ENCODE measurements at regions not wholly inside any gene's neighbourhood (a gene's known extent, or its start where the extent isn't known, plus 50 kb on each side); places are given as distances from the start of the nearest gene placed in this dataset.

DNA sequence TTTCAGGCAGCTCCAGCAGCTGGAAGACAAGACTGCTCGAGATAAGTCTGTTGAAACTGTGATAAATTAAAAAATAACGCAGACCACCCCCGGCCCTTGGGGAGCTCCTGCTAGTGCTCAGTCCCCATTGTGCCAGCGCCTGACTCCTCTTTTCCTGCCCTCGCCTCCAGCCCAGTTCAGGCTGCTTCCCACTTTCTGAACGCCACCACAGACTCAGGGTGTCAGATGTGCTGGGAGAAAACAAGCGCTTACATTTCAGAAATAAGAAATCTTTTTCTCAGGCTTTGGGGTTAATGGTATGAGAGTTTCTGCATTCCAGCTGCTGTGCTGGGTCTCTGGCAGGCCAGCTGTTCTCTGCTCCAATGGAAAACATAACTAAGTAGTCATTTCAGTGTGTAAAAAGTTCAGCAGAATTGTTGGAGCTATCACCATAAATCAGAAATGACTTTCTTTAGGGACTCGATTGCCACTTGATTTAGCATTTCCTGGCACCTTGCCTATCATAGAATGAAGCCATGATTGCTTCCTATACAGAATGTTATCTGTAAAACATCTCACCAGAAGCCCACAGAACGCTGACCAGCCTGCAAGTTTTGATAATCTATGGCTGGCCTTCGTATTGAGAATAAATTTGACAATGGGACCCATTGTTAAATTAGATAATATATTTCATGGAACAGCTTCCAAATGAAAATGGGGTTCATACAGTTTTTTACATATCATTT, 257.0 kb upstream of the ZNF32 start:
- H3K9me3 Mint-ChIP-seq = no peaks in the 10 kb centered on the region
- H3K4me1 ChIP-seq (ENCODE audit: control insufficient read depth, insufficient read depth, low read length) = no peaks in the 10 kb centered on the region
- no peak overlapping the region for H3K27ac ChIP-seq (ENCODE audit: low read length)
- WGBS (ENCODE audit: insufficient coverage) = 29% methylated on average over 10 of the region's 10 CpGs
- ATAC-seq (no peak), DNase-seq (no peak)
- no peak overlapping the region for H3K4me3 ChIP-seq (ENCODE audit: low read length)
- no peaks in the 10 kb centered on the region for H3K36me3 ChIP-seq (ENCODE audit: control insufficient read depth, insufficient read depth, low read length)
- no peaks in the 10 kb centered on the region for H3K4me1 Mint-ChIP-seq
- no peaks in the 10 kb centered on the region for H3K36me3 Mint-ChIP-seq
- H3K27me3 Mint-ChIP-seq (ENCODE audit: low read depth in 2 of 2) = peaks cover 21 to 44% of the 10 kb centered on the region in 2 donors
- H3K27me3 ChIP-seq (ENCODE audit: control insufficient read depth, insufficient read depth, low read length) = peaks cover 3% of the 10 kb centered on the region
- no peak overlapping the region for H3K4me3 Mint-ChIP-seq
- TF ChIP-seq, protein P1, sequence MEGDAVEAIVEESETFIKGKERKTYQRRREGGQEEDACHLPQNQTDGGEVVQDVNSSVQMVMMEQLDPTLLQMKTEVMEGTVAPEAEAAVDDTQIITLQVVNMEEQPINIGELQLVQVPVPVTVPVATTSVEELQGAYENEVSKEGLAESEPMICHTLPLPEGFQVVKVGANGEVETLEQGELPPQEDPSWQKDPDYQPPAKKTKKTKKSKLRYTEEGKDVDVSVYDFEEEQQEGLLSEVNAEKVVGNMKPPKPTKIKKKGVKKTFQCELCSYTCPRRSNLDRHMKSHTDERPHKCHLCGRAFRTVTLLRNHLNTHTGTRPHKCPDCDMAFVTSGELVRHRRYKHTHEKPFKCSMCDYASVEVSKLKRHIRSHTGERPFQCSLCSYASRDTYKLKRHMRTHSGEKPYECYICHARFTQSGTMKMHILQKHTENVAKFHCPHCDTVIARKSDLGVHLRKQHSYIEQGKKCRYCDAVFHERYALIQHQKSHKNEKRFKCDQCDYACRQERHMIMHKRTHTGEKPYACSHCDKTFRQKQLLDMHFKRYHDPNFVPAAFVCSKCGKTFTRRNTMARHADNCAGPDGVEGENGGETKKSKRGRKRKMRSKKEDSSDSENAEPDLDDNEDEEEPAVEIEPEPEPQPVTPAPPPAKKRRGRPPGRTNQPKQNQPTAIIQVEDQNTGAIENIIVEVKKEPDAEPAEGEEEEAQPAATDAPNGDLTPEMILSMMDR (IDR thresholded peaks at IDR 0.05) = no peak
- no peak overlapping the region for H3K27ac Mint-ChIP-seq
- H3K9me3 ChIP-seq (ENCODE audit: control insufficient read depth, insufficient read depth, low read length) = no peaks in the 10 kb centered on the region
- intact Hi-C loops (cut with micrococcal nuclease) = no loop called here

GRCh38 chr10:43904844-43905243, 256.2 kb upstream of the ZNF32 start:
- ATAC-seq (no peak), DNase-seq (no peak)
- Histone ChIP-seq H3K36me3 (ENCODE audit: control insufficient read depth, insufficient read depth, low read length) (no peaks in the 10 kb centered on the region), H3K4me1 (ENCODE audit: control insufficient read depth, insufficient read depth, low read length) (no peaks in the 10 kb centered on the region), H3K27ac (ENCODE audit: low read length) (no peak overlapping the region), H3K4me3 (ENCODE audit: low read length) (no peak overlapping the region), H3K27me3 (ENCODE audit: control insufficient read depth, insufficient read depth, low read length) (peaks cover 3% of the 10 kb centered on the region), H3K9me3 (ENCODE audit: control insufficient read depth, insufficient read depth, low read length) (no peaks in the 10 kb centered on the region)
- Mint-ChIP-seq H3K4me1 (no peaks in the 10 kb centered on the region), H3K36me3 (no peaks in the 10 kb centered on the region), H3K27ac (no peak overlapping the region), H3K27me3 (ENCODE audit: low read depth in 2 of 2) (peaks cover 21 to 44% of the 10 kb centered on the region in 2 donors), H3K9me3 (no peaks in the 10 kb centered on the region), H3K4me3 (no peak overlapping the region)
- 83% methylated on average over 8 of the region's 9 CpGs for WGBS (ENCODE audit: insufficient coverage)
- intact Hi-C loops (cut with micrococcal nuclease) = no loop called here
- TF ChIP-seq, protein P1 (IDR thresholded peaks at IDR 0.05) = no peak

DNA sequence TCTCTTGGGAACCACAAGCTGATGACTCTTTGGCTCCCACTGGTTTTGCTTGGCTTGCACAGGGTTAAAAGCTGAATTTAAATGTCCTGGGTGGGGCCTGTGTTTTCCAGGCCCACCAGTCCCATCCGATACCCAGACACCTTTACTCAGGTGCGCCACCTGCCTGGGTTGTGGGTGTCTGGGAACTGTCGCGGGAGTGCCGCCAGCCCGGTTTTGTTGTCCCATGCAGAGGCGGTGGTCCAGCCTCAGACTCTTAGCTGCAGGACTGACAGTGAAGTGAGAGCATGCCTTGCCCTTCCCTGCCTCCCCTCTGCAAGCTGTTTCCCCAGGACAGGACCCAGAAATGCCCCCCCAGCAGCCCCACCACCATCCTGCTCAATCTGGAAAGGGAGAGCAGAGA, 255.6 kb upstream of the ZNF32 start:
- Histone ChIP-seq H3K36me3 (ENCODE audit: control insufficient read depth, insufficient read depth, low read length) (no peaks in the 10 kb centered on the region), H3K9me3 (ENCODE audit: control insufficient read depth, insufficient read depth, low read length) (no peaks in the 10 kb centered on the region), H3K27me3 (ENCODE audit: control insufficient read depth, insufficient read depth, low read length) (peaks cover 3% of the 10 kb centered on the region), H3K4me3 (ENCODE audit: low read length) (no peak overlapping the region), H3K27ac (ENCODE audit: low read length) (no peak overlapping the region), H3K4me1 (ENCODE audit: control insufficient read depth, insufficient read depth, low read length) (no peaks in the 10 kb centered on the region)
- Mint-ChIP-seq H3K4me3 (no peak overlapping the region), H3K27me3 (ENCODE audit: low read depth in 2 of 2) (peaks cover 21 to 44% of the 10 kb centered on the region in 2 donors), H3K36me3 (no peaks in the 10 kb centered on the region), H3K4me1 (no peaks in the 10 kb centered on the region), H3K9me3 (no peaks in the 10 kb centered on the region), H3K27ac (no peak overlapping the region)
- WGBS (ENCODE audit: insufficient coverage) = 90% methylated on average over 7 of the region's 7 CpGs
- TF ChIP-seq, protein P1 (IDR thresholded peaks at IDR 0.05) = no peak
- no peak for DNase-seq
- no peak for ATAC-seq
- intact Hi-C loops (cut with micrococcal nuclease) = no loop called here

GRCh38 chr10:43903451-43903850, 254.8 kb upstream of the ZNF32 start:
- Mint-ChIP-seq H3K27ac (no peak overlapping the region), H3K9me3 (no peaks in the 10 kb centered on the region), H3K4me3 (no peak overlapping the region), H3K27me3 (ENCODE audit: low read depth in 2 of 2) (peaks cover 21 to 44% of the 10 kb centered on the region in 2 donors), H3K36me3 (no peaks in the 10 kb centered on the region), H3K4me1 (no peaks in the 10 kb centered on the region)
- intact Hi-C loops (cut with micrococcal nuclease) = no loop called here
- Histone ChIP-seq H3K4me3 (ENCODE audit: low read length) (no peak overlapping the region), H3K36me3 (ENCODE audit: control insufficient read depth, insufficient read depth, low read length) (no peaks in the 10 kb centered on the region), H3K4me1 (ENCODE audit: control insufficient read depth, insufficient read depth, low read length) (no peaks in the 10 kb centered on the region), H3K9me3 (ENCODE audit: control insufficient read depth, insufficient read depth, low read length) (no peaks in the 10 kb centered on the region), H3K27me3 (ENCODE audit: control insufficient read depth, insufficient read depth, low read length) (peaks cover 3% of the 10 kb centered on the region), H3K27ac (ENCODE audit: low read length) (no peak overlapping the region)
- TF ChIP-seq, protein P1 (IDR thresholded peaks at IDR 0.05) = no peak
- ATAC-seq = no peak
- DNase-seq = no peak
- WGBS (ENCODE audit: insufficient coverage) = 91% methylated on average over 7 of the region's 7 CpGs
